PFSK-1 (cell line): ENCODE measurements at regions not wholly inside any gene's neighbourhood (a gene's known extent, or its start where the extent isn't known, plus 50 kb on each side); places are given as distances from the start of the nearest gene placed in this dataset.

Experiments used
- POLR2AphosphoS5 ChIP-seq: IDR thresholded peaks from 2 replicates; pipeline ENCODE4 v1.6.1; 2012; ENCODE audit warnings: low read depth, mild to moderate bottlenecking, control low read depth, low read length, moderate library complexity
- SIN3A ChIP-seq: IDR thresholded peaks from 2 replicates; pipeline ENCODE4 v1.6.1; 2012; ENCODE audit warnings: mild to moderate bottlenecking, low read length, moderate library complexity, borderline replicate concordance; ENCODE audit not compliant: insufficient read depth
- TAF1 ChIP-seq: IDR thresholded peaks from 2 replicates; pipeline ENCODE4 v1.6.1; 2012; ENCODE audit warnings: low read length, control low read depth, borderline replicate concordance; ENCODE audit not compliant: insufficient read depth
- TF ChIP-seq, protein P1 (sequence below), 2 experiments: IDR thresholded peaks; 2 replicates each; pipeline versions ENCODE4 v1.6.1 to v1.8.0; 2011 to 2012; ENCODE audit warnings: low read depth in 2 of 2, low read length in 2 of 2, control low read depth in 1 of 2, inconsistent platforms in 1 of 2, mild to moderate bottlenecking in 1 of 2, moderate library complexity in 1 of 2; ENCODE audit not compliant: insufficient read depth in 1 of 2

DNA sequence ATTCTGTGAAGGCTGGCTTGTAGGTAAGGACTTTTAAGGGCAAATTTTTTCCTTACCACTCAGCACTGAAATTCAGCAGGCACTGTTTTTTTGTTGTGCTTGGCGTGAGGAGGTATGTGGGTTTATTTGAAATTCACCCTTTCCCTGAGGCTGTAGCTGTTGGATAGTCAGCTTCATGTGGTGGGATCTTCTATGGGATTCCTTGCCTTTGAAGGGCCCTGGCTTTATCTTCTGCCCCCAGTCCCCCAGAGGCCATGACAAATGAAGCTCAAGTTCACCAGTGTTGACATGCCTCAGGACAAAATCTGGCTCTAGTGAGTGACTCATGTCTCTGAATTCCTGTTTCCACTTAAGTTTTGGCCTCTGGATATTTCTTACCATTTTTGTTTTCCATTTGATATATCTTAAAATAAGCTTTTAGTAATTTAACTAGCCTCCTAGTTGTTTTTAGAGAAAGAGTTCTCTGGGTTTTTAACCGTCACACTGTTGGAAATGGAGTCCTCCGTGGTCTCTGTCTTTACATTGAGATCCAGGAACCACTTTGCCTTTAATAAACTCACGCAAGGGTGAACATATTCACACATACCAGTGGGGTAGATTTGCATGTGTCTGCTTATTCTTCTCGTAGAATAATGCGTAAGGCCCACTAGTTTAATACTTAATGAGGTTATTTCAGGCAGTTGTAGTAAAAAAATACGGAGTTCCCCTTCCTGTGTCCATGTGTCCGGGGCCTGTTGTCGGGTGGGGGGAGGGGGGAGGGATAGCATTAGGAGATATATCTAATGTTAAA is 211.1 kb upstream of the FAM98A start:
- TF ChIP-seq SIN3A (no peak), POLR2AphosphoS5 (no peak), TAF1 (no peak)
- TF ChIP-seq, protein P1, sequence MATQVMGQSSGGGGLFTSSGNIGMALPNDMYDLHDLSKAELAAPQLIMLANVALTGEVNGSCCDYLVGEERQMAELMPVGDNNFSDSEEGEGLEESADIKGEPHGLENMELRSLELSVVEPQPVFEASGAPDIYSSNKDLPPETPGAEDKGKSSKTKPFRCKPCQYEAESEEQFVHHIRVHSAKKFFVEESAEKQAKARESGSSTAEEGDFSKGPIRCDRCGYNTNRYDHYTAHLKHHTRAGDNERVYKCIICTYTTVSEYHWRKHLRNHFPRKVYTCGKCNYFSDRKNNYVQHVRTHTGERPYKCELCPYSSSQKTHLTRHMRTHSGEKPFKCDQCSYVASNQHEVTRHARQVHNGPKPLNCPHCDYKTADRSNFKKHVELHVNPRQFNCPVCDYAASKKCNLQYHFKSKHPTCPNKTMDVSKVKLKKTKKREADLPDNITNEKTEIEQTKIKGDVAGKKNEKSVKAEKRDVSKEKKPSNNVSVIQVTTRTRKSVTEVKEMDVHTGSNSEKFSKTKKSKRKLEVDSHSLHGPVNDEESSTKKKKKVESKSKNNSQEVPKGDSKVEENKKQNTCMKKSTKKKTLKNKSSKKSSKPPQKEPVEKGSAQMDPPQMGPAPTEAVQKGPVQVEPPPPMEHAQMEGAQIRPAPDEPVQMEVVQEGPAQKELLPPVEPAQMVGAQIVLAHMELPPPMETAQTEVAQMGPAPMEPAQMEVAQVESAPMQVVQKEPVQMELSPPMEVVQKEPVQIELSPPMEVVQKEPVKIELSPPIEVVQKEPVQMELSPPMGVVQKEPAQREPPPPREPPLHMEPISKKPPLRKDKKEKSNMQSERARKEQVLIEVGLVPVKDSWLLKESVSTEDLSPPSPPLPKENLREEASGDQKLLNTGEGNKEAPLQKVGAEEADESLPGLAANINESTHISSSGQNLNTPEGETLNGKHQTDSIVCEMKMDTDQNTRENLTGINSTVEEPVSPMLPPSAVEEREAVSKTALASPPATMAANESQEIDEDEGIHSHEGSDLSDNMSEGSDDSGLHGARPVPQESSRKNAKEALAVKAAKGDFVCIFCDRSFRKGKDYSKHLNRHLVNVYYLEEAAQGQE (IDR thresholded peaks at IDR 0.05; ENCODE audit: insufficient read depth in 1 of 2, low read depth in 2 of 2, low read length in 2 of 2) = 0 out of 4 replicates have a peak, but pooled peaks of 1 of the 2 experiments have one; percentile 11
